K562 (cell line): ENCODE measurements at regions not wholly inside any gene's neighbourhood (a gene's known extent, or its start where the extent isn't known, plus 50 kb on each side); places are given as distances from the start of the nearest gene placed in this dataset.

ENCODE experiments used
- ATAC-seq: fragments of 200-7000 bp; cut with Tn5 transposase; 3 replicates; pipeline ENCODE4 v1.9.1; 2020; ENCODE audit warnings: moderate library complexity
- BruUV-seq: library from RNA; stranded (reverse); fragments of 400-500 nt; replicated peaks from 2 replicates; lab custom pipeline; 2021; lab: Mats Ljungman, UMichigan
- CTCF ChIA-PET: fragments of 300-600 bp; formaldehyde crosslinking; extraction: SDS; loops from one replicate; lab custom pipeline; 2021; ENCODE audit warnings: low intra/inter-chr PET ratio; lab: Yijun Ruan, JAX
- POLR2A ChIA-PET: fragments of 300-600, 350-650 bp; sonication (Branson Sonifier 250); formaldehyde crosslinking; extraction: SDS; loops from one replicate; lab custom pipeline; 2021; ENCODE audit warnings: antibody characterized with exemption, inconsistent platforms; lab: Yijun Ruan, JAX
- DNase-seq, 4 experiments: peaks; one replicate each; pipeline versions ENCODE4 v3.0.0 to v3.0.0-alpha.2; 2011 to 2018; ENCODE audit warnings: low spot score in 3 of 4, mixed read lengths in 3 of 4; ENCODE audit errors: extremely low read depth in 1 of 4
- FAIRE-seq: peaks from 2 replicates; lab custom pipeline; 2011; peaks lifted over from hg19 to GRCh38; lab: Jason Lieb, UNC
- H2AFZ ChIP-seq: 2 replicates; pipeline ENCODE4 v1.6.0; 2011; ENCODE audit warnings: low read depth, low read length, control low read depth, inconsistent platforms
- H3K27ac ChIP-seq: fragments of 200-600 bp; 3 replicates; pipeline ENCODE4 v1.8.0; 2011; ENCODE audit warnings: low read depth, mild to moderate bottlenecking, control low read depth, inconsistent platforms, low read length, moderate library complexity, mixed read lengths; ENCODE audit errors: extremely low read depth
- H3K27me3 ChIP-seq, 2 experiments: fragments of 300-600 bp in 1 of 2; 2 replicates in 1 of 2; 3 replicates in 1 of 2; pipeline versions ENCODE4 v1.6.0 to v1.8.0; 2011; ENCODE audit warnings: inconsistent platforms in 2 of 2, low read length in 2 of 2, mild to moderate bottlenecking in 1 of 2, mixed read lengths in 1 of 2, moderate library complexity in 1 of 2; ENCODE audit not compliant: control insufficient read depth in 2 of 2, insufficient read depth in 2 of 2
- H3K36me3 ChIP-seq: fragments of 300-600 bp; 3 replicates; pipeline ENCODE4 v1.8.0; 2011; ENCODE audit warnings: mild to moderate bottlenecking, low read length, inconsistent platforms; ENCODE audit not compliant: control insufficient read depth, insufficient read depth
- H3K4me1 ChIP-seq, 2 experiments: fragments of 200-600 bp in 1 of 2; replicated peaks in 1 of 2; 2 replicates in 1 of 2; 3 replicates in 1 of 2; pipeline versions ENCODE4 v1.5.1 to v1.8.0; 2011; ENCODE audit warnings: inconsistent platforms in 2 of 2, low read length in 2 of 2, mild to moderate bottlenecking in 1 of 2, mixed read lengths in 1 of 2, moderate library complexity in 1 of 2; ENCODE audit not compliant: control insufficient read depth in 2 of 2, insufficient read depth in 2 of 2
- H3K4me2 ChIP-seq: 2 replicates; pipeline ENCODE4 v1.6.1; 2011; ENCODE audit warnings: low read length, control low read depth, inconsistent platforms, mixed read lengths; ENCODE audit not compliant: insufficient read depth
- H3K4me3 ChIP-seq: fragments of 200-600 bp; sonication (generic), shearing (Covaris generic); 2 replicates; pipeline ENCODE4 v1.5.1; 2016; ENCODE audit warnings: control low read depth, inconsistent platforms
- H3K79me2 ChIP-seq: fragments of 200-600 bp; 3 replicates; pipeline ENCODE4 v1.8.0; 2011; ENCODE audit warnings: low read length, inconsistent platforms; ENCODE audit not compliant: control insufficient read depth, insufficient read depth
- H3K9ac ChIP-seq, 2 experiments: 2 replicates each; pipeline versions ENCODE4 v1.6.0 to v1.6.1; 2011; ENCODE audit warnings: low read depth in 2 of 2, low read length in 2 of 2, control low read depth in 1 of 2, inconsistent platforms in 1 of 2, mild to moderate bottlenecking in 1 of 2, mixed read lengths in 1 of 2; ENCODE audit not compliant: insufficient read depth in 1 of 2
- H3K9me1 ChIP-seq: one replicate; pipeline ENCODE4 v1.6.0; 2011; ENCODE audit warnings: inconsistent platforms, mild to moderate bottlenecking, low read length, moderate library complexity; ENCODE audit not compliant: control insufficient read depth, insufficient read depth
- H3K9me3 ChIP-seq: replicated peaks from 2 replicates; pipeline ENCODE4 v1.5.1; 2011; ENCODE audit warnings: low read depth, low read length, inconsistent platforms; ENCODE audit not compliant: control insufficient read depth, insufficient read depth
- H4K20me1 ChIP-seq: replicated peaks from 2 replicates; pipeline ENCODE4 v1.6.1; 2011; ENCODE audit warnings: low read length, inconsistent platforms, mixed read lengths; ENCODE audit not compliant: control insufficient read depth, insufficient read depth
- ZKSCAN8 ChIP-seq: fragments of 200-800 bp; sonication (Bioruptor generic); IDR thresholded peaks from 2 replicates; pipeline ENCODE4 v1.6.1; 2016; ENCODE audit warnings: missing genetic modification characterization, missing compliant biosample characterization
- WGBS: fragments of 100-300 bp; shearing (Covaris generic); methylation state at CpG from one replicate; pipeline ENCODE4 v1.1.6; 2016; ENCODE audit warnings: low coverage, mixed read lengths; ENCODE audit not compliant: insufficient coverage; ENCODE audit errors: missing lambda C conversion rate; 5-methylcytosine and 5-hydroxymethylcytosine counted together
- in situ Hi-C: fragments of 300-500 bp; cut with MboI; formaldehyde crosslinking; loops from 4 replicates; pipeline ENCODE4 v1.15.0; 2018; ENCODE audit warnings: inconsistent platforms, mixed read lengths
- intact Hi-C: fragments of 100-400 bp; cut with micrococcal nuclease; formaldehyde crosslinking; loops from 2 replicates; pipeline ENCODE4 v1.14.2; 2022
- TF ChIP-seq, protein P1 (sequence below), 2 experiments: fragments of 450-650 bp in 1 of 2; sonication (generic) in 1 of 2; formaldehyde crosslinking in 1 of 2; IDR thresholded peaks; 2 replicates each; pipeline versions ENCODE4 v1.7.1 to v1.9.0; 2016 to 2022; ENCODE audit warnings: inconsistent platforms in 1 of 2, mild to moderate bottlenecking in 1 of 2, missing genetic modification reagents in 1 of 2

GRCh38 chr16:86886651-86887050 is 308.3 kb downstream of the FOXL1 start:
- ATAC-seq: no peak
- H3K4me1 ChIP-seq: no peaks in the 10 kb centered on the region
- H3K9me1 ChIP-seq: no peaks in the 10 kb centered on the region
- H4K20me1 ChIP-seq: no peaks in the 10 kb centered on the region
- no peak overlapping the region for H3K4me3 ChIP-seq
- no peak for DNase-seq
- no peak overlapping the region for H3K9ac ChIP-seq
- ChIA-PET CTCF (no interaction called here), POLR2A (no interaction called here)
- H3K27ac ChIP-seq: no peak overlapping the region
- H2AFZ ChIP-seq: no peak overlapping the region
- H3K9me3 ChIP-seq: no peaks in the 10 kb centered on the region
- in situ Hi-C loops: no loop called here
- 6% methylated on average over 1 of the region's 1 CpG for WGBS
- no peak for FAIRE-seq
- intact Hi-C loops: no loop called here
- no peaks in the 10 kb centered on the region for H3K79me2 ChIP-seq
- no peak overlapping the region for H3K4me2 ChIP-seq
- no peaks in the 10 kb centered on the region for H3K36me3 ChIP-seq
- peaks cover 0 to 33% of the 10 kb centered on the region in 2 experiments; a peak in 1 of 5 replicates for H3K27me3 ChIP-seq
- TF ChIP-seq, protein P1, sequence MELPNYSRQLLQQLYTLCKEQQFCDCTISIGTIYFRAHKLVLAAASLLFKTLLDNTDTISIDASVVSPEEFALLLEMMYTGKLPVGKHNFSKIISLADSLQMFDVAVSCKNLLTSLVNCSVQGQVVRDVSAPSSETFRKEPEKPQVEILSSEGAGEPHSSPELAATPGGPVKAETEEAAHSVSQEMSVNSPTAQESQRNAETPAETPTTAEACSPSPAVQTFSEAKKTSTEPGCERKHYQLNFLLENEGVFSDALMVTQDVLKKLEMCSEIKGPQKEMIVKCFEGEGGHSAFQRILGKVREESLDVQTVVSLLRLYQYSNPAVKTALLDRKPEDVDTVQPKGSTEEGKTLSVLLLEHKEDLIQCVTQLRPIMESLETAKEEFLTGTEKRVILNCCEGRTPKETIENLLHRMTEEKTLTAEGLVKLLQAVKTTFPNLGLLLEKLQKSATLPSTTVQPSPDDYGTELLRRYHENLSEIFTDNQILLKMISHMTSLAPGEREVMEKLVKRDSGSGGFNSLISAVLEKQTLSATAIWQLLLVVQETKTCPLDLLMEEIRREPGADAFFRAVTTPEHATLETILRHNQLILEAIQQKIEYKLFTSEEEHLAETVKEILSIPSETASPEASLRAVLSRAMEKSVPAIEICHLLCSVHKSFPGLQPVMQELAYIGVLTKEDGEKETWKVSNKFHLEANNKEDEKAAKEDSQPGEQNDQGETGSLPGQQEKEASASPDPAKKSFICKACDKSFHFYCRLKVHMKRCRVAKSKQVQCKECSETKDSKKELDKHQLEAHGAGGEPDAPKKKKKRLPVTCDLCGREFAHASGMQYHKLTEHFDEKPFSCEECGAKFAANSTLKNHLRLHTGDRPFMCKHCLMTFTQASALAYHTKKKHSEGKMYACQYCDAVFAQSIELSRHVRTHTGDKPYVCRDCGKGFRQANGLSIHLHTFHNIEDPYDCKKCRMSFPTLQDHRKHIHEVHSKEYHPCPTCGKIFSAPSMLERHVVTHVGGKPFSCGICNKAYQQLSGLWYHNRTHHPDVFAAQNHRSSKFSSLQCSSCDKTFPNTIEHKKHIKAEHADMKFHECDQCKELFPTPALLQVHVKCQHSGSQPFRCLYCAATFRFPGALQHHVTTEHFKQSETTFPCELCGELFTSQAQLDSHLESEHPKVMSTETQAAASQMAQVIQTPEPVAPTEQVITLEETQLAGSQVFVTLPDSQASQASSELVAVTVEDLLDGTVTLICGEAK (IDR thresholded peaks at IDR 0.05): peak; percentile 85
- TF ChIP-seq, protein P1 (CRISPR knock-in tag; IDR thresholded peaks at IDR 0.05): no peak
- no peak for TF ChIP-seq ZKSCAN8
- no TSS peak for BruUV-seq
